ENCODE measurements at regions not wholly inside any gene's neighbourhood (a gene's known extent, or its start where the extent isn't known, plus 50 kb on each side); places are given as distances from the start of the nearest gene placed in this dataset.

- TF ChIP-seq POLR2A (IDR thresholded peaks at IDR 0.05; ENCODE audit: low read depth) (no peak), POLR2AphosphoS5 (IDR thresholded peaks at IDR 0.05) (no peak), EP300 (IDR thresholded peaks at IDR 0.05) (no peak)
- TF ChIP-seq, protein P1, sequence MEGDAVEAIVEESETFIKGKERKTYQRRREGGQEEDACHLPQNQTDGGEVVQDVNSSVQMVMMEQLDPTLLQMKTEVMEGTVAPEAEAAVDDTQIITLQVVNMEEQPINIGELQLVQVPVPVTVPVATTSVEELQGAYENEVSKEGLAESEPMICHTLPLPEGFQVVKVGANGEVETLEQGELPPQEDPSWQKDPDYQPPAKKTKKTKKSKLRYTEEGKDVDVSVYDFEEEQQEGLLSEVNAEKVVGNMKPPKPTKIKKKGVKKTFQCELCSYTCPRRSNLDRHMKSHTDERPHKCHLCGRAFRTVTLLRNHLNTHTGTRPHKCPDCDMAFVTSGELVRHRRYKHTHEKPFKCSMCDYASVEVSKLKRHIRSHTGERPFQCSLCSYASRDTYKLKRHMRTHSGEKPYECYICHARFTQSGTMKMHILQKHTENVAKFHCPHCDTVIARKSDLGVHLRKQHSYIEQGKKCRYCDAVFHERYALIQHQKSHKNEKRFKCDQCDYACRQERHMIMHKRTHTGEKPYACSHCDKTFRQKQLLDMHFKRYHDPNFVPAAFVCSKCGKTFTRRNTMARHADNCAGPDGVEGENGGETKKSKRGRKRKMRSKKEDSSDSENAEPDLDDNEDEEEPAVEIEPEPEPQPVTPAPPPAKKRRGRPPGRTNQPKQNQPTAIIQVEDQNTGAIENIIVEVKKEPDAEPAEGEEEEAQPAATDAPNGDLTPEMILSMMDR (IDR thresholded peaks at IDR 0.05): no peak
Measured at GRCh38 chr20:12223057-12223456, 305.4 kb downstream of the BTBD3 start.
